OCI-LY3 (cell line): ENCODE measurements at regions not wholly inside any gene's neighbourhood (a gene's known extent, or its start where the extent isn't known, plus 50 kb on each side); places are given as distances from the start of the nearest gene placed in this dataset.

Experiments
- H2AFZ ChIP-seq: fragments of 200-600, 300-600 bp; shearing (Covaris generic); 2 replicates; pipeline ENCODE4 v1.6.0; 2014; ENCODE audit warnings: antibody characterized with exemption, low read depth, low read length
- H3K27ac ChIP-seq: fragments of 200-600, 300-600 bp; sonication (generic); 2 replicates; pipeline ENCODE4 v1.5.1; 2014; ENCODE audit warnings: mild to moderate bottlenecking, low read length, moderate library complexity, mixed read lengths
- H3K27me3 ChIP-seq: fragments of 200-600, 300-600 bp; sonication (generic); 2 replicates; pipeline ENCODE4 v1.6.1; 2014; ENCODE audit warnings: low read depth, low read length, mixed read lengths
- H3K36me3 ChIP-seq: fragments of 200-600, 300-600 bp; sonication (generic); replicated peaks from 2 replicates; pipeline ENCODE3; 2014; ENCODE audit warnings: low read depth, low read length, mixed read lengths
- H3K4me1 ChIP-seq: fragments of 300-600, 200-600 bp; sonication (generic); 2 replicates; pipeline ENCODE4 v1.6.1; 2014; ENCODE audit warnings: low read length, mixed read lengths
- H3K4me2 ChIP-seq: fragments of 200-600, 300-600 bp; sonication (generic); 2 replicates; pipeline ENCODE4 v1.6.1; 2014; ENCODE audit warnings: low read length, mixed read lengths
- H3K4me3 ChIP-seq: fragments of 300-600, 200-600 bp; sonication (generic); 2 replicates; pipeline ENCODE4 v1.5.1; 2014; ENCODE audit warnings: antibody characterized with exemption, mild to moderate bottlenecking, low read length, moderate library complexity
- H3K79me2 ChIP-seq: fragments of 300-600, 200-600 bp; shearing (Covaris generic); 2 replicates; pipeline ENCODE4 v1.6.1; 2014; ENCODE audit warnings: mild to moderate bottlenecking, low read length, mixed read lengths
- H3K9ac ChIP-seq: fragments of 300-600, 200-600 bp; shearing (Covaris generic); 2 replicates; pipeline ENCODE4 v1.6.0; 2014; ENCODE audit warnings: mild to moderate bottlenecking, low read length, moderate library complexity
- H3K9me3 ChIP-seq: fragments of 200-600, 300-600 bp; shearing (Covaris generic); 2 replicates; pipeline ENCODE4 v1.6.1; 2014; ENCODE audit warnings: low read length, mixed read lengths; ENCODE audit not compliant: insufficient read depth
- H4K20me1 ChIP-seq: fragments of 200-600, 300-600 bp; sonication (generic); 2 replicates; pipeline ENCODE4 v1.6.1; 2016; ENCODE audit warnings: low read length, mixed read lengths; ENCODE audit not compliant: insufficient read depth
- EZH2phosphoT487 ChIP-seq: fragments of 200-600 bp; shearing (Covaris generic); IDR thresholded peaks from 2 replicates; pipeline ENCODE4 v1.6.1; 2018; ENCODE audit warnings: antibody characterized with exemption, mixed run types, low read depth
- TF ChIP-seq, protein P1 (sequence below): fragments of 200-600, 300-600 bp; sonication (generic); IDR thresholded peaks from 2 replicates; pipeline ENCODE4 v1.5.1; 2014; ENCODE audit warnings: antibody characterized with exemption, low read length, low read depth

- H4K20me1 ChIP-seq, result no peaks in the 10 kb centered on the region
- no peak for TF ChIP-seq EZH2phosphoT487
- TF ChIP-seq, protein P1, sequence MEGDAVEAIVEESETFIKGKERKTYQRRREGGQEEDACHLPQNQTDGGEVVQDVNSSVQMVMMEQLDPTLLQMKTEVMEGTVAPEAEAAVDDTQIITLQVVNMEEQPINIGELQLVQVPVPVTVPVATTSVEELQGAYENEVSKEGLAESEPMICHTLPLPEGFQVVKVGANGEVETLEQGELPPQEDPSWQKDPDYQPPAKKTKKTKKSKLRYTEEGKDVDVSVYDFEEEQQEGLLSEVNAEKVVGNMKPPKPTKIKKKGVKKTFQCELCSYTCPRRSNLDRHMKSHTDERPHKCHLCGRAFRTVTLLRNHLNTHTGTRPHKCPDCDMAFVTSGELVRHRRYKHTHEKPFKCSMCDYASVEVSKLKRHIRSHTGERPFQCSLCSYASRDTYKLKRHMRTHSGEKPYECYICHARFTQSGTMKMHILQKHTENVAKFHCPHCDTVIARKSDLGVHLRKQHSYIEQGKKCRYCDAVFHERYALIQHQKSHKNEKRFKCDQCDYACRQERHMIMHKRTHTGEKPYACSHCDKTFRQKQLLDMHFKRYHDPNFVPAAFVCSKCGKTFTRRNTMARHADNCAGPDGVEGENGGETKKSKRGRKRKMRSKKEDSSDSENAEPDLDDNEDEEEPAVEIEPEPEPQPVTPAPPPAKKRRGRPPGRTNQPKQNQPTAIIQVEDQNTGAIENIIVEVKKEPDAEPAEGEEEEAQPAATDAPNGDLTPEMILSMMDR, result no peak
- no peaks in the 10 kb centered on the region for H3K9me3 ChIP-seq
- no peak overlapping the region for H3K27ac ChIP-seq
- H2AFZ ChIP-seq, result no peak overlapping the region
- no peak overlapping the region for H3K4me3 ChIP-seq
- no peaks in the 10 kb centered on the region for H3K79me2 ChIP-seq
- H3K4me2 ChIP-seq, result no peak overlapping the region
- no peak overlapping the region for H3K9ac ChIP-seq
- H3K27me3 ChIP-seq, result no peaks in the 10 kb centered on the region
- no peaks in the 10 kb centered on the region for H3K4me1 ChIP-seq
- no peaks in the 10 kb centered on the region for H3K36me3 ChIP-seq
These were observed 399.9 kb downstream of the ELAVL2 start for GRCh38 chr9:23426144-23426543.

GRCh38 chr9:23431459-23431858 is 394.6 kb downstream of the ELAVL2 start:
- Histone ChIP-seq H3K4me3 (no peak overlapping the region), H3K27ac (no peak overlapping the region), H3K27me3 (no peaks in the 10 kb centered on the region), H3K79me2 (no peaks in the 10 kb centered on the region), H3K36me3 (no peaks in the 10 kb centered on the region), H3K9ac (no peak overlapping the region), H2AFZ (no peak overlapping the region), H3K4me2 (no peak overlapping the region), H4K20me1 (no peaks in the 10 kb centered on the region), H3K9me3 (no peaks in the 10 kb centered on the region), H3K4me1 (no peaks in the 10 kb centered on the region)
- TF ChIP-seq, protein P1, result no peak
- TF ChIP-seq EZH2phosphoT487, result no peak

GRCh38 chr9:23434654-23435053 is 391.4 kb downstream of the ELAVL2 start:
- Histone ChIP-seq H3K9me3 (no peaks in the 10 kb centered on the region), H2AFZ (no peak overlapping the region), H3K4me3 (no peak overlapping the region), H3K27me3 (no peaks in the 10 kb centered on the region), H4K20me1 (no peaks in the 10 kb centered on the region), H3K79me2 (no peaks in the 10 kb centered on the region), H3K36me3 (no peaks in the 10 kb centered on the region), H3K4me1 (no peaks in the 10 kb centered on the region), H3K9ac (no peak overlapping the region), H3K4me2 (no peak overlapping the region), H3K27ac (no peak overlapping the region)
- TF ChIP-seq, protein P1, result no peak
- no peak for TF ChIP-seq EZH2phosphoT487

DNA sequence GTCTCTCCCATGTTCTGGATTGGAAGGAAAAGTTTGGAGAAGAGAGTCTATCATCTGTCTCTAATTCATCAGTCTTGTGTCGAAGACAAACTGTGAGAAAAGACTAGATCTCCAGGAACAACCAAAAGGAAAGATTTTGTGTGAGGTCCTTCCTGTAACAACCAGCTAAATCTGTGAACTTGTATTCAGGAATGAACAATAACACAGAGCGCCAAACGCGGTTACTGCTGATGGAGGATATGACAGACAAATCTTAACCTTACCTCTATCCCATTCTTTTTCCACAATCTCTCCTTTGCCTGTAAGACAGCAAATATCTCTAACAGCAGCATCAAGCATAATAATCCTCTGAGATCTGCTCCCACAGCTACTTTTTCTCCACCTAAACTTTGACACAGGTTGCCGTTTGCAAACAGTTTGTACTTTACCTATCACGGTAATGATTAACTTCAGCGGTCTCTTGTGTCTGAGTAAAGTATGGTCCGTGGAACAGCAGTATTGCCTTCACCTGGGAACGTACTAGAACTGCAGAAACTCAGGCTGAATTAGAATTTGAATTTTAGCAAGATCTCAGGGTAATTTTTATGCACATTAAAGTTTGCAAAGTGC is 387.6 kb downstream of the ELAVL2 start:
- no peak overlapping the region for H3K27ac ChIP-seq
- no peak overlapping the region for H2AFZ ChIP-seq
- H3K79me2 ChIP-seq, result no peaks in the 10 kb centered on the region
- H3K4me1 ChIP-seq, result no peaks in the 10 kb centered on the region
- H3K36me3 ChIP-seq, result no peaks in the 10 kb centered on the region
- H3K9me3 ChIP-seq, result no peaks in the 10 kb centered on the region
- no peak overlapping the region for H3K9ac ChIP-seq
- TF ChIP-seq, protein P1, result no peak
- no peak for TF ChIP-seq EZH2phosphoT487
- no peaks in the 10 kb centered on the region for H3K27me3 ChIP-seq
- H3K4me3 ChIP-seq, result no peak overlapping the region
- no peaks in the 10 kb centered on the region for H4K20me1 ChIP-seq
- no peak overlapping the region for H3K4me2 ChIP-seq
